ENCODE measurements at regions not wholly inside any gene's neighbourhood (a gene's known extent, or its start where the extent isn't known, plus 50 kb on each side); places are given as distances from the start of the nearest gene placed in this dataset.

- no peak for DNase-seq (ENCODE audit: low read depth in 1 of 2, low spot score in 1 of 2)
- no peak overlapping the region for H3K27ac ChIP-seq (replicated peaks)
- TF ChIP-seq GABPA (IDR thresholded peaks at IDR 0.05; ENCODE audit: low read depth) = no peak
- TF ChIP-seq POLR2AphosphoS5 (IDR thresholded peaks at IDR 0.05; ENCODE audit: low read depth) = no peak
- TF ChIP-seq CTCF (IDR thresholded peaks at IDR 0.05; ENCODE audit: insufficient read depth, low read length) = no peak
- TF ChIP-seq SPI1 (IDR thresholded peaks at IDR 0.05; ENCODE audit: borderline replicate concordance, low read depth) = no peak
- no peak for TF ChIP-seq REST (IDR thresholded peaks at IDR 0.05; ENCODE audit: insufficient replicate concordance, low read depth)
- no peaks in the 10 kb centered on the region for H3K27me3 ChIP-seq (ENCODE audit: insufficient read depth, poor library complexity, severe bottlenecking)
- H3K4me3 ChIP-seq (replicated peaks; ENCODE audit: insufficient read depth, low read length) = no peak overlapping the region
Measured at GRCh38 chr2:122062506-122062905, 307.1 kb downstream of the TSN start.

- no peak for TF ChIP-seq REST (IDR thresholded peaks at IDR 0.05; ENCODE audit: insufficient replicate concordance, low read depth)
- no peak for TF ChIP-seq POLR2AphosphoS5 (IDR thresholded peaks at IDR 0.05; ENCODE audit: low read depth)
- no peak for TF ChIP-seq CTCF (IDR thresholded peaks at IDR 0.05; ENCODE audit: insufficient read depth, low read length)
- no peak for TF ChIP-seq SPI1 (IDR thresholded peaks at IDR 0.05; ENCODE audit: borderline replicate concordance, low read depth)
- no peak for TF ChIP-seq GABPA (IDR thresholded peaks at IDR 0.05; ENCODE audit: low read depth)
- H3K4me3 ChIP-seq (replicated peaks; ENCODE audit: insufficient read depth, low read length) = no peak overlapping the region
- no peak for DNase-seq (ENCODE audit: low read depth in 1 of 2, low spot score in 1 of 2)
- H3K27me3 ChIP-seq (ENCODE audit: insufficient read depth, poor library complexity, severe bottlenecking) = no peaks in the 10 kb centered on the region
- H3K27ac ChIP-seq (replicated peaks) = no peak overlapping the region
Measured at GRCh38 chr2:122063716-122064115, 308.3 kb downstream of the TSN start.

- TF ChIP-seq REST (IDR thresholded peaks at IDR 0.05; ENCODE audit: insufficient replicate concordance, low read depth) = no peak
- no peak for TF ChIP-seq GABPA (IDR thresholded peaks at IDR 0.05; ENCODE audit: low read depth)
- TF ChIP-seq POLR2AphosphoS5 (IDR thresholded peaks at IDR 0.05; ENCODE audit: low read depth) = no peak
- no peak for TF ChIP-seq SPI1 (IDR thresholded peaks at IDR 0.05; ENCODE audit: borderline replicate concordance, low read depth)
- TF ChIP-seq CTCF (IDR thresholded peaks at IDR 0.05; ENCODE audit: insufficient read depth, low read length) = no peak
- Histone ChIP-seq H3K27ac (replicated peaks) (no peak overlapping the region), H3K27me3 (ENCODE audit: insufficient read depth, poor library complexity, severe bottlenecking) (peaks cover 2% of the 10 kb centered on the region), H3K4me3 (replicated peaks; ENCODE audit: insufficient read depth, low read length) (no peak overlapping the region)
- DNase-seq (ENCODE audit: low read depth in 1 of 2, low spot score in 1 of 2) = no peak
Measured at GRCh38 chr2:122070241-122070731, 314.8 kb downstream of the TSN start.

All from HL-60 (cell line).